Fibroblast of lung (primary cell): ENCODE measurements at regions not wholly inside any gene's neighbourhood (a gene's known extent, or its start where the extent isn't known, plus 50 kb on each side); places are given as distances from the start of the nearest gene placed in this dataset.

Experiments used
- CTCF ChIP-seq, 2 donors: IDR thresholded peaks in 1 of 2; conservative IDR thresholded peaks in 1 of 2; 1 replicate in 1 of 2; 2 replicates in 1 of 2; pipeline ENCODE4 v1.5.1; 2011 to 2012; ENCODE audit warnings: low read length in 2 of 2, control low read depth in 1 of 2, inconsistent platforms in 1 of 2, low read depth in 1 of 2, mild to moderate bottlenecking in 1 of 2
- EZH2 ChIP-seq: IDR thresholded peaks from 2 replicates; pipeline ENCODE4 v1.5.1; 2012; ENCODE audit warnings: low read length, control low read depth, mild to moderate bottlenecking; ENCODE audit errors: missing control alignments

- TF ChIP-seq CTCF (conservative IDR thresholded peaks at IDR 0.05 in 1 of 2, IDR thresholded peaks at IDR 0.05 in 1 of 2; ENCODE audit: low read depth in 1 of 2, low read length in 2 of 2) (no peak), EZH2 (no peak)
Observed at GRCh38 chr5:74030821-74031220, 404.8 kb downstream of the ARHGEF28 start.
